BJ (cell line): ENCODE measurements at regions not wholly inside any gene's neighbourhood (a gene's known extent, or its start where the extent isn't known, plus 50 kb on each side); places are given as distances from the start of the nearest gene placed in this dataset.
"Not testable (repeated sequence)": the region's sequence is repeated elsewhere in the genome, so short reads cannot be mapped to it uniquely, and the experiment has no call there.

Source experiments
- CTCF ChIA-PET: fragments of 350-600 bp; formaldehyde crosslinking; extraction: SDS; loops from one replicate; lab custom pipeline; 2021; ENCODE audit warnings: antibody characterized with exemption, inconsistent platforms; lab: Yijun Ruan, JAX
- POLR2A ChIA-PET: fragments of 300-600 bp; sonication (Branson Sonifier 250); formaldehyde crosslinking; extraction: SDS; loops from one replicate; lab custom pipeline; 2021; ENCODE audit warnings: antibody characterized with exemption; lab: Charles Lee
- DNase-seq: peaks from one replicate; pipeline ENCODE4 v3.0.0-alpha.2; 2011; ENCODE audit warnings: low read depth
- H3K27me3 ChIP-seq: 2 replicates; pipeline ENCODE4 v1.6.0; 2011; ENCODE audit warnings: low read length; ENCODE audit not compliant: control insufficient read depth, insufficient read depth
- H3K36me3 ChIP-seq: 2 replicates; pipeline ENCODE4 v1.5.1; 2011; ENCODE audit warnings: low read length; ENCODE audit not compliant: control insufficient read depth, insufficient read depth
- H3K4me3 ChIP-seq: 2 replicates; pipeline ENCODE4 v1.5.1; 2011; ENCODE audit warnings: low read depth, mild to moderate bottlenecking, control low read depth, low read length
- TF ChIP-seq, protein P1 (sequence below): IDR thresholded peaks from 2 replicates; pipeline ENCODE4 v1.5.1; 2011; ENCODE audit warnings: low read depth, mild to moderate bottlenecking, control low read depth, inconsistent platforms, low read length, moderate library complexity; ENCODE audit not compliant: insufficient read depth

DNA sequence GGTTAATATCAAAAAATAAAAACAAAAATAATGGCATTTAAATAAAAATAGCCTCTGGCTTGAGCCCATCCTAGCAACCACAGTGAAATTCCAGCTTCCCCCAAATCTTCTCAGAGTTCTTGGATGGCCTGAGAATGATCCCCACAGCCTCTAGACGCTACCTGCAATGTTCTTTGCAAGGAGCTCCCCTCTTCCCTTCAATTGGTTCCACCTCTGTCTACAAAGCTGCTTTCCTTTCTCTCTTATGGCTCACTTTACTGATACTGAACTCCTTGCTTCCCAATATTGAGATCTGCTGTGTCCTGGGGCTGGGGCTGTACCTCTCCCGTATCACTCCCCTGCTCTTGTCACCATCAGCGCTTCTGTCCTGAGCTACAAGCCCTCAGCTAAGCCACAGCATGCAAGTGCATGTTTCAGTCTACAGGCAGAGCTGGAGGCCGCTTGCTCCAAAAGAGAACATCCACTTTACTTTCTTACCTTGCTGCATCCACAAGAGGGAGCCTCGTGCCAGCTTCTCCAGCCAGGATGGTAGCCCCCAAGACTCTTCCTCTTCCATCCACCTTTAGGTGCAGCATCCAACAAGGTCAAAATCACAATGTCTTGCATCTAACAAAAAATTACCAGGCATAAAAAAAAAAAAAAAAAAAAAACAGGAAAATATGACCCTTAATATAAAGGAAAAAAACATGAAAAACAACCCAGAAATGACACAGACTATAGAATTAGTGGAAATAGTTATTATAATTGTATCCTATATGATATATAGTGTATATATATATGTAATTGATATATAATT lies 57.4 kb upstream of the PRSS3 start:
- Histone ChIP-seq H3K27me3 (no peaks in the 10 kb centered on the region; the same call in 1 of the 2 replicates), H3K4me3 (no peak overlapping the region), H3K36me3 (no peaks in the 10 kb centered on the region)
- TF ChIP-seq, protein P1, sequence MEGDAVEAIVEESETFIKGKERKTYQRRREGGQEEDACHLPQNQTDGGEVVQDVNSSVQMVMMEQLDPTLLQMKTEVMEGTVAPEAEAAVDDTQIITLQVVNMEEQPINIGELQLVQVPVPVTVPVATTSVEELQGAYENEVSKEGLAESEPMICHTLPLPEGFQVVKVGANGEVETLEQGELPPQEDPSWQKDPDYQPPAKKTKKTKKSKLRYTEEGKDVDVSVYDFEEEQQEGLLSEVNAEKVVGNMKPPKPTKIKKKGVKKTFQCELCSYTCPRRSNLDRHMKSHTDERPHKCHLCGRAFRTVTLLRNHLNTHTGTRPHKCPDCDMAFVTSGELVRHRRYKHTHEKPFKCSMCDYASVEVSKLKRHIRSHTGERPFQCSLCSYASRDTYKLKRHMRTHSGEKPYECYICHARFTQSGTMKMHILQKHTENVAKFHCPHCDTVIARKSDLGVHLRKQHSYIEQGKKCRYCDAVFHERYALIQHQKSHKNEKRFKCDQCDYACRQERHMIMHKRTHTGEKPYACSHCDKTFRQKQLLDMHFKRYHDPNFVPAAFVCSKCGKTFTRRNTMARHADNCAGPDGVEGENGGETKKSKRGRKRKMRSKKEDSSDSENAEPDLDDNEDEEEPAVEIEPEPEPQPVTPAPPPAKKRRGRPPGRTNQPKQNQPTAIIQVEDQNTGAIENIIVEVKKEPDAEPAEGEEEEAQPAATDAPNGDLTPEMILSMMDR, result peak; percentile 89
- no peak for DNase-seq
- ChIA-PET CTCF (interaction anchor here (0.6 to 4.1 kb wide), 24 partner anchors 9 to 336 kb away, joined by 3 to 48 read pairs (median 4); no protein-coding TSS in a partner anchor), POLR2A (interaction anchor here (0.5 kb wide), 1 partner anchor 725 kb away, joined by 6 read pairs; no protein-coding TSS in a partner anchor)

GRCh38 chr9:33739398-33739797 lies 56.0 kb upstream of the PRSS3 start:
- CTCF ChIA-PET, result interaction anchor here (0.8 to 4.1 kb wide), 8 partner anchors 10 to 175 kb away, joined by 3 to 48 read pairs (median 4); no protein-coding TSS in a partner anchor
- no peak for DNase-seq
- POLR2A ChIA-PET, result no interaction called here
- Histone ChIP-seq H3K36me3 (no peaks in the 10 kb centered on the region), H3K27me3 (no peaks in the 10 kb centered on the region; the same call in 1 of the 2 replicates), H3K4me3 (no peak overlapping the region)
- TF ChIP-seq, protein P1, result no peak

- Histone ChIP-seq H3K27me3 (no peaks in the 10 kb centered on the region), H3K4me3 (no peak overlapping the region), H3K36me3 (no peaks in the 10 kb centered on the region)
- TF ChIP-seq, protein P1, result no peak
- CTCF ChIA-PET, result no interaction called here
- DNase-seq, result no peak
- POLR2A ChIA-PET, result no interaction called here
Measured at GRCh38 chr9:33740075-33740474, 55.3 kb upstream of the PRSS3 start.

DNA sequence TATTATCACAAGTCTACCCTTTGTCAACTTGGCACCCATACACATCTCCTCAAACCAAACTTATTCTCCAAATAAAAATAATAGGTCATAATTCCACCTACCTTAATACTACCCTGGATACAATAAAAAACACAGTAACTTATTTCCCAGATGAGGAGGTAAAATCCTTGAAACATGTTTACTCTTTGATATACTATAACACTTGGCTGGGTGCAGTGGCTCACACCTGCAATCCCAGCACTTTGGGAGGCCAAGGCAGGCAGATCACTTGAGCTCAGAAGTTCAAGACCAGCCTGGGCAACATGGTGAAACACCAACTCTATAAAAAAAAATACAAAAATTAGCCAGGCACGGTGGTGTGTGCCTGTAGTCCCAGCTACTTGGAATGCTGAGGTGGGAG lies 54.4 kb upstream of the PRSS3 start:
- H3K4me3 ChIP-seq, H3K27me3 ChIP-seq, DNase-seq, POLR2A ChIA-PET, CTCF ChIA-PET, H3K36me3 ChIP-seq: not testable (repeated sequence)

GRCh38 chr9:33742051-33742450 lies 53.3 kb upstream of the PRSS3 start:
- POLR2A ChIA-PET, result no interaction called here
- DNase-seq, result no peak
- Histone ChIP-seq H3K36me3 (no peaks in the 10 kb centered on the region), H3K4me3 (no peak overlapping the region), H3K27me3 (no peaks in the 10 kb centered on the region)
- TF ChIP-seq, protein P1, result no peak
- CTCF ChIA-PET, result no interaction called here
